GM19240 (cell line): ENCODE measurements at regions not wholly inside any gene's neighbourhood (a gene's known extent, or its start where the extent isn't known, plus 50 kb on each side); places are given as distances from the start of the nearest gene placed in this dataset.
"Not testable (repeated sequence)": the region's sequence is repeated elsewhere in the genome, so short reads cannot be mapped to it uniquely, and the experiment has no call there.

Experiments used
- DNase-seq: peaks from one replicate; pipeline ENCODE4 v3.0.0; 2011; ENCODE audit warnings: low spot score; ENCODE audit not compliant: insufficient read length

- DNase-seq: no peak
Observed at GRCh38 chr3:139134678-139135372, 90.1 kb upstream of the PRR23C start.

GRCh38 chr3:139135657-139136056 lies 91.0 kb upstream of the PRR23C start:
- DNase-seq: no peak

GRCh38 chr3:139136469-139137202 lies 91.9 kb upstream of the PRR23C start:
- DNase-seq: no peak

GRCh38 chr3:139140553-139140952 lies 95.9 kb upstream of the PRR23C start:
- DNase-seq: no peak

GRCh38 chr3:139145980-139146379 lies 101.3 kb upstream of the PRR23C start:
- not testable (repeated sequence) for DNase-seq

GRCh38 chr3:139151530-139151929 lies 106.8 kb upstream of the PRR23C start:
- DNase-seq: no peak

- not testable (repeated sequence) for DNase-seq
Observed at GRCh38 chr3:139153434-139153833, 108.7 kb upstream of the PRR23C start.

- no peak for DNase-seq
Observed at GRCh38 chr3:139157161-139157932, 112.7 kb upstream of the PRR23C start.

GRCh38 chr3:139159356-139159755 lies 114.7 kb upstream of the PRR23C start:
- no peak for DNase-seq

GRCh38 chr3:139173372-139174108 lies 128.8 kb upstream of the PRR23C start:
- DNase-seq: no peak

GRCh38 chr3:139180489-139180888 lies 135.8 kb upstream of the PRR23C start:
- no peak for DNase-seq

- no peak for DNase-seq
Observed at GRCh38 chr3:139182143-139182542, 137.5 kb upstream of the PRR23C start.

- no peak for DNase-seq
Observed at GRCh38 chr3:139182598-139182997, 137.9 kb upstream of the PRR23C start.

- no peak for DNase-seq
Observed at GRCh38 chr3:139185527-139185926, 140.8 kb upstream of the PRR23C start.

- DNase-seq: no peak
Observed at GRCh38 chr3:139187154-139187553, 142.5 kb upstream of the PRR23C start.

- no peak for DNase-seq
Observed at GRCh38 chr3:139187648-139188047, 143.0 kb upstream of the PRR23C start.

GRCh38 chr3:139189943-139190342 lies 145.3 kb upstream of the PRR23C start:
- no peak for DNase-seq

GRCh38 chr3:139194421-139194820 lies 149.4 kb upstream of the MRPS22 start:
- not testable (repeated sequence) for DNase-seq

- DNase-seq: not testable (repeated sequence)
Observed at GRCh38 chr3:139196146-139196545, 147.7 kb upstream of the MRPS22 start.

GRCh38 chr3:139197251-139197650 lies 146.6 kb upstream of the MRPS22 start:
- no peak for DNase-seq

- no peak for DNase-seq
Observed at GRCh38 chr3:139198186-139198585, 145.6 kb upstream of the MRPS22 start.
